GM23338 (cell line): ENCODE measurements at regions not wholly inside any gene's neighbourhood (a gene's known extent, or its start where the extent isn't known, plus 50 kb on each side); places are given as distances from the start of the nearest gene placed in this dataset.

ENCODE experiments used
- ATAC-seq: fragments of 200-7000 bp; cut with Tn5 transposase; 3 replicates; pipeline ENCODE4 v1.9.1; 2020
- DNase-seq: peaks from one replicate; pipeline ENCODE4 v3.0.0-alpha.2; 2015; ENCODE audit warnings: low spot score
- H2AFZ ChIP-seq: fragments of 200-600 bp; sonication (generic); 2 replicates; pipeline ENCODE4 v1.8.0; 2016; ENCODE audit warnings: antibody characterized with exemption, mild to moderate bottlenecking, moderate library complexity
- H3F3A ChIP-seq: fragments of 200-600 bp; sonication (generic); replicated peaks from 2 replicates; pipeline ENCODE4 v1.8.0; 2017; ENCODE audit warnings: antibody characterized with exemption, mixed run types, low read depth
- H3K27ac ChIP-seq: fragments of 200-600 bp; sonication (generic); 2 replicates; pipeline ENCODE4 v1.6.1; 2016; ENCODE audit warnings: low read depth
- H3K27me3 ChIP-seq: fragments of 200-600 bp; sonication (generic); 2 replicates; pipeline ENCODE4 v1.8.0; 2016; ENCODE audit warnings: mild to moderate bottlenecking, mixed run types, moderate library complexity; ENCODE audit not compliant: insufficient read depth
- H3K36me3 ChIP-seq: fragments of 200-600 bp; sonication (generic); 2 replicates; pipeline ENCODE4 v1.8.0; 2016; ENCODE audit warnings: mild to moderate bottlenecking; ENCODE audit not compliant: insufficient read depth
- H3K4me1 ChIP-seq: fragments of 200-600 bp; sonication (generic); 2 replicates; pipeline ENCODE4 v1.8.0; 2016; ENCODE audit warnings: mild to moderate bottlenecking, moderate library complexity; ENCODE audit not compliant: insufficient read depth
- H3K4me2 ChIP-seq: fragments of 200-600 bp; sonication (generic); 2 replicates; pipeline ENCODE4 v1.7.1; 2017; ENCODE audit warnings: mixed run types
- H3K4me3 ChIP-seq: fragments of 200-600 bp; sonication (generic); 2 replicates; pipeline ENCODE4 v1.6.1; 2016; ENCODE audit warnings: mixed run types
- H3K79me2 ChIP-seq: fragments of 200-600 bp; sonication (generic); replicated peaks from 2 replicates; pipeline ENCODE4 v1.8.0; 2017; ENCODE audit warnings: mild to moderate bottlenecking; ENCODE audit not compliant: insufficient read depth
- H3K9me2 ChIP-seq: fragments of 200-600 bp; sonication (generic); 2 replicates; pipeline ENCODE4 v1.8.0; 2017; ENCODE audit not compliant: insufficient read depth
- H4K20me1 ChIP-seq: fragments of 200-600 bp; sonication (generic); replicated peaks from 2 replicates; pipeline ENCODE4 v1.8.0; 2017; ENCODE audit warnings: mild to moderate bottlenecking; ENCODE audit not compliant: insufficient read depth
- H3K27ac Mint-ChIP-seq: 2 replicates; pipeline ENCODE4 v1.8.0; 2020; ENCODE audit warnings: inconsistent platforms, mild to moderate bottlenecking, moderate library complexity, mixed read lengths
- H3K27me3 Mint-ChIP-seq: 3 replicates; pipeline ENCODE4 v1.8.0; 2022; ENCODE audit warnings: low read depth, mild to moderate bottlenecking, moderate library complexity, mixed read lengths, inconsistent platforms; ENCODE audit not compliant: insufficient read depth, poor library complexity
- H3K36me3 Mint-ChIP-seq: 3 replicates; pipeline ENCODE4 v1.8.0; 2021; ENCODE audit warnings: low read depth, mild to moderate bottlenecking, inconsistent platforms, moderate library complexity, mixed read lengths
- H3K4me1 Mint-ChIP-seq: 3 replicates; pipeline ENCODE4 v1.8.0; 2020; ENCODE audit warnings: mild to moderate bottlenecking, inconsistent platforms, mixed read lengths
- H3K4me3 Mint-ChIP-seq: 3 replicates; pipeline ENCODE4 v1.8.0; 2021; ENCODE audit warnings: moderate library complexity, mild to moderate bottlenecking, inconsistent platforms, mixed read lengths
- H3K9me3 Mint-ChIP-seq: 3 replicates; pipeline ENCODE4 v1.8.0; 2020; ENCODE audit warnings: moderate library complexity, mild to moderate bottlenecking, inconsistent platforms, mixed read lengths
- ETS1 ChIP-seq: IDR thresholded peaks from 2 replicates; pipeline ENCODE4 v1.6.1; 2016; ENCODE audit warnings: antibody characterized with exemption
- EZH2 ChIP-seq: fragments of 200-600 bp; sonication (generic); IDR thresholded peaks from one replicate; pipeline ENCODE4 v1.8.0; 2017; ENCODE audit warnings: antibody characterized with exemption, mild to moderate bottlenecking, low read depth; ENCODE audit not compliant: unreplicated experiment
- EZH2phosphoT487 ChIP-seq: fragments of 200-600 bp; sonication (generic); IDR thresholded peaks from one replicate; pipeline ENCODE4 v1.8.1; 2018; ENCODE audit warnings: antibody characterized with exemption; ENCODE audit not compliant: unreplicated experiment
- NANOG ChIP-seq: IDR thresholded peaks from 2 replicates; pipeline ENCODE4 v1.6.1; 2016; ENCODE audit warnings: antibody characterized with exemption, borderline replicate concordance
- POLR2AphosphoS5 ChIP-seq: IDR thresholded peaks from 2 replicates; pipeline ENCODE4 v1.6.1; 2016; ENCODE audit warnings: antibody characterized with exemption, low read depth
- REST ChIP-seq: IDR thresholded peaks from one replicate; pipeline ENCODE4 v1.6.1; 2018; ENCODE audit warnings: antibody characterized with exemption; ENCODE audit not compliant: unreplicated experiment
- STAT1 ChIP-seq: IDR thresholded peaks from one replicate; pipeline ENCODE4 v1.6.1; 2016; ENCODE audit warnings: antibody characterized with exemption; ENCODE audit not compliant: unreplicated experiment
- ZNF114 ChIP-seq: fragments of 250-450 bp; sonication (Bioruptor Pico); IDR thresholded peaks from 2 replicates; pipeline ENCODE4 v1.5.0; 2020; ENCODE audit warnings: mild to moderate bottlenecking, moderate library complexity
- ZNF331 ChIP-seq: fragments of 250-450 bp; sonication (Bioruptor Pico); IDR thresholded peaks from 2 replicates; pipeline ENCODE4 v1.5.0; 2020; ENCODE audit warnings: low read depth, mild to moderate bottlenecking, moderate library complexity
- ZNF462 ChIP-seq: fragments of 250-450 bp; sonication (Bioruptor Pico); IDR thresholded peaks from 2 replicates; pipeline ENCODE4 v1.5.0; 2020; ENCODE audit warnings: mild to moderate bottlenecking, moderate library complexity

GRCh38 chr9:25975667-25976066 lies 297.4 kb upstream of the TUSC1 start:
- ATAC-seq = no peak
- H3K27ac ChIP-seq = no peak overlapping the region

More at GRCh38 chr9:25975667-25976066, 297.4 kb upstream of the TUSC1 start:
- Mint-ChIP-seq H3K27ac (no peak overlapping the region), H3K4me3 (no peak overlapping the region), H3K4me1 (peaks cover 7% of the 10 kb centered on the region; the same call in 2 of the 3 replicates), H3K27me3 (peaks cover 3% of the 10 kb centered on the region), H3K36me3 (peaks cover 9% of the 10 kb centered on the region), H3K9me3 (peaks cover 14% of the 10 kb centered on the region)
- no peak overlapping the region for H3K4me2 ChIP-seq
- no peaks in the 10 kb centered on the region for H3K79me2 ChIP-seq
- H3K36me3 ChIP-seq = no peaks in the 10 kb centered on the region
- no peaks in the 10 kb centered on the region for H4K20me1 ChIP-seq
- TF ChIP-seq ZNF462 (CRISPR knock-in tag) (no peak), EZH2phosphoT487 (no peak), EZH2 (no peak), REST (no peak), ZNF114 (CRISPR knock-in tag) (no peak), ETS1 (no peak), ZNF331 (CRISPR knock-in tag) (no peak), NANOG (no peak), POLR2AphosphoS5 (no peak), STAT1 (no peak)
- H3K4me3 ChIP-seq = no peak overlapping the region
- no peaks in the 10 kb centered on the region for H3F3A ChIP-seq
- H3K9me2 ChIP-seq = no peaks in the 10 kb centered on the region
- H3K4me1 ChIP-seq = no peaks in the 10 kb centered on the region
- no peaks in the 10 kb centered on the region for H3K27me3 ChIP-seq
- no peak for DNase-seq
- H2AFZ ChIP-seq = no peak overlapping the region
